ENCODE measurements at regions not wholly inside any gene's neighbourhood (a gene's known extent, or its start where the extent isn't known, plus 50 kb on each side); places are given as distances from the start of the nearest gene placed in this dataset.

DNA sequence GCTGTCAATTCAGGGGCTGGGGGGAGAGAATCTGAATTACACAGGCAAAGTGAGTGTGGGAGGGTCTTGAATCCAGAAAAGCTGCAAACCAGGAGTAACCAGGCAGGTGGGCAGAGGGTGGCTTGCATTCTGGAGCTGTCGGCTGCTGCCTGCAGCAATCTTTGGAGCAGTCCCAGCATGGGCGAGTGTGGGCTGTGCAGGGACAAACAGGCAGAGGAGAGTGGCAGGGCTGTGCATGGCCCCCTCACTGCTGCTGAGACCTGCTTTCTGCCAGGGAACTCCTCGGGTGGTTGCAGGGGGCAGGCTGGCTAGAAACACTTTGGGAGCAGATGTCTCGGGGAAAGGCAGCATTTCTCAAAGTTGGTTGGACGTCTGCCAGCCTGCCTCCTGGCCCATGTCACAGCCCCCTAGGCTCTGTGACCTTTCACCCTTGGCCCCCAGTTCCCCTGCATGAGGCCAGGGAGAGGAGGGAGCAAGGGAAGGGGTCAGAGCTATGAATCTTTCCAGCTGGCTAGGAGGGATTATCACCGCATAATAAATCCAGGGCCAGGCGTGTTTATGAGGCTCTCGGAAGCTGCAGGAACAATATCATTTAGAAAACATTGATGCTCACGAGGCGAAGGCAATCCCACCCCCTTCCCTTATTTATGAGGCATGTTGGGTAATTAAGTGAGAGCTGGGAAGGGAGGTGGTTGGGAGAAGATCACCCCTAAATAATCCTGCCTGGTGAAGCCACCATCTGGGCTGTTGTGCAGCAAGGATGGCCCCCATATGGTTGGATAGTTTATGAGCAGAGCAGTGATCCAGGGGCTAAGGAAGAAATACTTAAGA is 212.3 kb upstream of the NCAM1 start:
- Mint-ChIP-seq H3K36me3 (ENCODE audit: low read depth) (peaks cover 11% of the 10 kb centered on the region; the same call in 1 of the 2 replicates), H3K9me3 (peaks cover 55% of the 10 kb centered on the region), H3K4me3 (no peak overlapping the region), H3K4me1 (ENCODE audit: low read depth) (no peaks in the 10 kb centered on the region), H3K27ac (no peak overlapping the region), H3K27me3 (ENCODE audit: insufficient read depth) (peaks cover 4% of the 10 kb centered on the region)
- no peak for DNase-seq
- TF ChIP-seq, protein P1, sequence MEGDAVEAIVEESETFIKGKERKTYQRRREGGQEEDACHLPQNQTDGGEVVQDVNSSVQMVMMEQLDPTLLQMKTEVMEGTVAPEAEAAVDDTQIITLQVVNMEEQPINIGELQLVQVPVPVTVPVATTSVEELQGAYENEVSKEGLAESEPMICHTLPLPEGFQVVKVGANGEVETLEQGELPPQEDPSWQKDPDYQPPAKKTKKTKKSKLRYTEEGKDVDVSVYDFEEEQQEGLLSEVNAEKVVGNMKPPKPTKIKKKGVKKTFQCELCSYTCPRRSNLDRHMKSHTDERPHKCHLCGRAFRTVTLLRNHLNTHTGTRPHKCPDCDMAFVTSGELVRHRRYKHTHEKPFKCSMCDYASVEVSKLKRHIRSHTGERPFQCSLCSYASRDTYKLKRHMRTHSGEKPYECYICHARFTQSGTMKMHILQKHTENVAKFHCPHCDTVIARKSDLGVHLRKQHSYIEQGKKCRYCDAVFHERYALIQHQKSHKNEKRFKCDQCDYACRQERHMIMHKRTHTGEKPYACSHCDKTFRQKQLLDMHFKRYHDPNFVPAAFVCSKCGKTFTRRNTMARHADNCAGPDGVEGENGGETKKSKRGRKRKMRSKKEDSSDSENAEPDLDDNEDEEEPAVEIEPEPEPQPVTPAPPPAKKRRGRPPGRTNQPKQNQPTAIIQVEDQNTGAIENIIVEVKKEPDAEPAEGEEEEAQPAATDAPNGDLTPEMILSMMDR (IDR thresholded peaks at IDR 0.05), result no peak

DNA sequence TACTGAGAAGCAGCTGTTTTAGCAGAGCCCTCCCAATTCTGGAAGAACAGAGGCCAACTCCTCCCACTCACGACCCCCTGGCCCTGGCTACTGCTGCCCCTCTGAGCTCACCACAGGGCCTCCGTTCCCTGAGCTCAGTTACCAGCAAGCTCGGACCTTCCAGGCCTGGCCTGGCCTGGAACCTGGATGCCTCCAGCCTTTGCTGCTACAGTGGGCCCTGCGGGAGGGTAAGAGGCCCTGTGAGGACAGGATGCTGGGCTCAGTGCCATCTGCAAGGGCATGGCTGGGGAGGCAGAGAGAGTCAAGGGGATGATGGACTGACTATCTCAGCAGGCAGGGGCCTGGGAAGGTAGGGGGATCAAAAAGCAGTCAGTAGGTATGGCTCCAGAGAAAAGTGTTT is 209.9 kb upstream of the NCAM1 start:
- H3K4me1 Mint-ChIP-seq (ENCODE audit: low read depth), result no peaks in the 10 kb centered on the region
- no peak for DNase-seq
- H3K27me3 Mint-ChIP-seq (ENCODE audit: insufficient read depth), result peaks cover 4% of the 10 kb centered on the region
- peaks cover 6% of the 10 kb centered on the region; the same call in 1 of the 2 replicates for H3K36me3 Mint-ChIP-seq (ENCODE audit: low read depth)
- H3K27ac Mint-ChIP-seq, result no peak overlapping the region
- TF ChIP-seq, protein P1 (IDR thresholded peaks at IDR 0.05), result no peak
- H3K9me3 Mint-ChIP-seq, result peaks cover 49% of the 10 kb centered on the region
- H3K4me3 Mint-ChIP-seq, result no peak overlapping the region

GRCh38 chr11:112751772-112752171 is 209.4 kb upstream of the NCAM1 start:
- Mint-ChIP-seq H3K36me3 (ENCODE audit: low read depth) (0 out of 2 replicates have a peak, but pooled peaks cover 3% of the 10 kb centered on the region), H3K27ac (no peak overlapping the region), H3K4me1 (ENCODE audit: low read depth) (no peaks in the 10 kb centered on the region), H3K9me3 (peaks cover 49% of the 10 kb centered on the region), H3K4me3 (no peak overlapping the region), H3K27me3 (ENCODE audit: insufficient read depth) (no peaks in the 10 kb centered on the region; the same call in 1 of the 2 replicates)
- TF ChIP-seq, protein P1 (IDR thresholded peaks at IDR 0.05), result no peak
- DNase-seq, result no peak

GRCh38 chr11:112752563-112752962 is 208.7 kb upstream of the NCAM1 start:
- Mint-ChIP-seq H3K4me1 (ENCODE audit: low read depth) (no peaks in the 10 kb centered on the region), H3K27me3 (ENCODE audit: insufficient read depth) (no peaks in the 10 kb centered on the region), H3K36me3 (ENCODE audit: low read depth) (0 out of 2 replicates have a peak, but pooled peaks cover 3% of the 10 kb centered on the region), H3K4me3 (no peak overlapping the region), H3K27ac (no peak overlapping the region), H3K9me3 (peaks cover 51% of the 10 kb centered on the region)
- no peak for DNase-seq
- TF ChIP-seq, protein P1 (IDR thresholded peaks at IDR 0.05), result no peak

GRCh38 chr11:112753706-112754105 is 207.5 kb upstream of the NCAM1 start:
- TF ChIP-seq, protein P1 (IDR thresholded peaks at IDR 0.05), result no peak
- Mint-ChIP-seq H3K4me1 (ENCODE audit: low read depth) (no peaks in the 10 kb centered on the region), H3K36me3 (ENCODE audit: low read depth) (no peaks in the 10 kb centered on the region), H3K27me3 (ENCODE audit: insufficient read depth) (no peaks in the 10 kb centered on the region), H3K4me3 (no peak overlapping the region), H3K27ac (no peak overlapping the region), H3K9me3 (peaks cover 53% of the 10 kb centered on the region)
- DNase-seq, result no peak

Data from HFFc6 (cell line).